NOMO-1 treated with DMSO at 0.1 percent for 48 hours (cell line): ENCODE measurements at regions not wholly inside any gene's neighbourhood (a gene's known extent, or its start where the extent isn't known, plus 50 kb on each side); places are given as distances from the start of the nearest gene placed in this dataset.

Source experiments
- DNase-seq: peaks from one replicate; lab custom pipeline; 2025; ENCODE audit not compliant: unreplicated experiment; lab: John Stamatoyannopoulos, UW

- DNase-seq, result no peak
Observed at GRCh38 chr7:153006911-153007310, 247.4 kb downstream of the ACTR3B start.

- no peak for DNase-seq
Observed at GRCh38 chr7:153010416-153010815, 250.9 kb downstream of the ACTR3B start.

GRCh38 chr7:153012203-153012602, 252.7 kb downstream of the ACTR3B start:
- no peak for DNase-seq

- DNase-seq, result no peak
Observed at GRCh38 chr7:153017223-153017622, 257.7 kb downstream of the ACTR3B start.

GRCh38 chr7:153021542-153021941, 262.0 kb downstream of the ACTR3B start:
- DNase-seq, result no peak

- no peak for DNase-seq
Observed at GRCh38 chr7:153022475-153023193, 263.1 kb downstream of the ACTR3B start.

GRCh38 chr7:153023194-153023592, 263.6 kb downstream of the ACTR3B start:
- DNase-seq, result no peak

- DNase-seq, result no peak
Observed at GRCh38 chr7:153027210-153027609, 267.7 kb downstream of the ACTR3B start.

- no peak for DNase-seq
Observed at GRCh38 chr7:153027904-153028303, 268.4 kb downstream of the ACTR3B start.

- no peak for DNase-seq
Observed at GRCh38 chr7:153030976-153031375, 271.4 kb downstream of the ACTR3B start.

- no peak for DNase-seq
Observed at GRCh38 chr7:153034791-153035190, 275.2 kb downstream of the ACTR3B start.

- no peak for DNase-seq
Observed at GRCh38 chr7:153036396-153037063, 277.0 kb downstream of the ACTR3B start.

GRCh38 chr7:153043440-153043839, 283.9 kb downstream of the ACTR3B start:
- DNase-seq, result no peak

GRCh38 chr7:153044981-153045380, 285.4 kb downstream of the ACTR3B start:
- no peak for DNase-seq

GRCh38 chr7:153047079-153047959, 287.8 kb downstream of the ACTR3B start:
- no peak for DNase-seq

- no peak for DNase-seq
Observed at GRCh38 chr7:153052206-153052605, 292.7 kb downstream of the ACTR3B start.

- DNase-seq, result no peak
Observed at GRCh38 chr7:153061910-153062528, 302.5 kb downstream of the ACTR3B start.

GRCh38 chr7:153065051-153065450, 305.5 kb downstream of the ACTR3B start:
- no peak for DNase-seq

- DNase-seq, result no peak
Observed at GRCh38 chr7:153066711-153067110, 307.2 kb downstream of the ACTR3B start.

GRCh38 chr7:153070141-153070540, 310.6 kb downstream of the ACTR3B start:
- DNase-seq, result no peak

- DNase-seq, result no peak
Observed at GRCh38 chr7:153072806-153073205, 313.3 kb downstream of the ACTR3B start.
